ENCODE measurements at regions not wholly inside any gene's neighbourhood (a gene's known extent, or its start where the extent isn't known, plus 50 kb on each side); places are given as distances from the start of the nearest gene placed in this dataset.

DNA sequence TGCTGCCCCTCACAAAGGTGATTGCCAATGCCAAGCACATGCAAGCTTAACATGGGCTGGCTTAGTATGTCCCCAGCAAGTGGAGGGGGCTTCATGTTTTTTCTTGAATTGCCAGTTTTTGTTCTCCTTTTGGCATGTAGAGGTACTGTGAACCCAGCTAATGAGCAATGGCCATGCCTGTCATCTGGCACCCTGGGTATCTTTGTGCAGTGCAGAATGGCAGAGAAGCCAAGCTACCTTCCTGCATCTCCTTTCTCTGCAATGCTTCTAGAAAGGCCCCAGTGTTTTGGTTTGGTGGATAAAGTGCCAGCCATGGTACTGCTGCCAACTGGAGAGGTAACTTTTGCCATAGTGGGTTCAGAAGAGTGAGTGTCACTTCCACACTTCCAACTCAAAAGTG, 576.9 kb downstream of the CMPK2 start:
- TF ChIP-seq, protein P1, sequence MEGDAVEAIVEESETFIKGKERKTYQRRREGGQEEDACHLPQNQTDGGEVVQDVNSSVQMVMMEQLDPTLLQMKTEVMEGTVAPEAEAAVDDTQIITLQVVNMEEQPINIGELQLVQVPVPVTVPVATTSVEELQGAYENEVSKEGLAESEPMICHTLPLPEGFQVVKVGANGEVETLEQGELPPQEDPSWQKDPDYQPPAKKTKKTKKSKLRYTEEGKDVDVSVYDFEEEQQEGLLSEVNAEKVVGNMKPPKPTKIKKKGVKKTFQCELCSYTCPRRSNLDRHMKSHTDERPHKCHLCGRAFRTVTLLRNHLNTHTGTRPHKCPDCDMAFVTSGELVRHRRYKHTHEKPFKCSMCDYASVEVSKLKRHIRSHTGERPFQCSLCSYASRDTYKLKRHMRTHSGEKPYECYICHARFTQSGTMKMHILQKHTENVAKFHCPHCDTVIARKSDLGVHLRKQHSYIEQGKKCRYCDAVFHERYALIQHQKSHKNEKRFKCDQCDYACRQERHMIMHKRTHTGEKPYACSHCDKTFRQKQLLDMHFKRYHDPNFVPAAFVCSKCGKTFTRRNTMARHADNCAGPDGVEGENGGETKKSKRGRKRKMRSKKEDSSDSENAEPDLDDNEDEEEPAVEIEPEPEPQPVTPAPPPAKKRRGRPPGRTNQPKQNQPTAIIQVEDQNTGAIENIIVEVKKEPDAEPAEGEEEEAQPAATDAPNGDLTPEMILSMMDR (conservative IDR thresholded peaks at IDR 0.05; ENCODE audit: low read depth, low read length): no peak
- no peak for DNase-seq (ENCODE audit: low read depth)
- no peak overlapping the region for H3K4me3 ChIP-seq (ENCODE audit: low read depth, low read length)

DNA sequence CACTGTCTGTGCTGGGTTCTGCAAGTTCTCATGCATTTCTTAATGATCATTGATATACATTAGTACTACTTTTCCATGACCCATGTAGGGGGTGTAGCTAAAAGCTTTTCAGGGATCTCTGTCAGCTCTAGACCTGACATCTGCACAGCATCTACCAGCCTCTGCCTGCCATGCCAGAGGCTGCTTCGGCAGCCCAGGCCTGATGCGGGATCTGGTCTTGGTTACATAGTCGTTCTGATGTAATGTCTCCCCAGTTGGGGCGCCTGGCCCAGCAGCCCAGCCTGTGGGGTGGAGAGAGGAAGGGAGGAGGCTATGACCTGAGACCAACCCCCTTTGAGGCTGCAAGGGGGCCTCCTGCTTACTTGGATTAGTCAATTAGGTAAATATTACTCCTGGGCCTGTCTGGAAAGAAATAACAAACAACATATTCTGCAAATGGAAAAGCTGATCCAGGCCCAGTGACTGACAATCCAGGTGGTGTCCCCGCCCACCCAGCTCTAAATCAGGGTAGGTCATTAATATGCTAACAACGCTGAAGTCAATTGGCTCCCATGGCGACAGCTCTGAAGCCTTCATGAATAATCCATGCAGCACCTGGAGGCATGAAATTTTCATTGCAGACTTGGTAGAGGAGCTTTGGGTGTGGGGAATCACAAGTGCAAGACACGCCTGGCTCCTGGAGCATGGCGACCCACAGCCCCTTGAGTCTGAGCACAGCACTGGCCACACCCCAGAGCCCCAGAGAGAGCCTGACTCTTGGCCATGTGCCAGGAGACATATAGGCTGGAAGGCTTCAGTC, 575.3 kb downstream of the CMPK2 start:
- TF ChIP-seq, protein P1 (conservative IDR thresholded peaks at IDR 0.05; ENCODE audit: low read depth, low read length): no peak
- DNase-seq (ENCODE audit: low read depth): no peak
- no peak overlapping the region for H3K4me3 ChIP-seq (ENCODE audit: low read depth, low read length)

DNA sequence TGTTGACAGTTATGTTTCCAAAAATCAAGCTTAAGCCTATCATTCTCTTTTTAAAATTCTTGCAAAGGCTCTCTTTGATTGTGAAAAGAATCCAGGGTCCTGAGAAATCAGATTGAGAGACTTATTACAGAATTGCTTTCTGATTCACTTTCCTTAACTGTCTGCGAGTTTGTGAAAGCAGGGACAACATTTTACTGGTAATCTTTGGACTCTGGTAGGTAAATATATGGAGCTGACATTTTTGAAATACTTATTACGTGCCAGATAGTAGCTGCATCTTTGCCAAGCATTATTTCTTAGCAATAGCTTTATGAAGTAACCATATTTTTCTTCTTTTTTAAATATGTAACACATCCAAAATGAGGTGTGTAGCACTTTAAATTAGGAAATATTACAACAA, 570.9 kb downstream of the CMPK2 start:
- no peak overlapping the region for H3K4me3 ChIP-seq (ENCODE audit: low read depth, low read length)
- no peak for DNase-seq (ENCODE audit: low read depth)
- TF ChIP-seq, protein P1 (conservative IDR thresholded peaks at IDR 0.05; ENCODE audit: low read depth, low read length): no peak

DNA sequence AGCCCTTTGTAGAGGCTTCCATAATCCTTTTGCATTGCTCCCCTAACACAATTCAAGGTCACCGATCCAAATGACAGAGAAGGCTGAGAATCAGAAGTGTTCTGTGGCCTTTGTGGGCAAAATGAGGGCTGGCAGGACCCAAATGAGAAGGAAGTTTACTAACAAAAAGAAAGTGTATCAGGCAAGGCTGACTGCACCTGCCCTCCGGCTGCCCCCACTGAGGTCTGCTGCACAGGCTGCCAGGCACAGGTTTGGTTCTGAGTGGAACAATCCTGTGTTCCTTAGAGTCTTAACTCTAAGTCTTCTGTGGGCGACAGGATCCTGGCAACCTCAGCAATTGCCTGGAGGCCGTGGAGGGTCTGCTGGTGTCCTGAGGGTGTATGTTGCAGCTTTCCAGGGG, 568.5 kb downstream of the CMPK2 start:
- TF ChIP-seq, protein P1 (conservative IDR thresholded peaks at IDR 0.05; ENCODE audit: low read depth, low read length): no peak
- no peak overlapping the region for H3K4me3 ChIP-seq (ENCODE audit: low read depth, low read length)
- DNase-seq (ENCODE audit: low read depth): no peak

DNA sequence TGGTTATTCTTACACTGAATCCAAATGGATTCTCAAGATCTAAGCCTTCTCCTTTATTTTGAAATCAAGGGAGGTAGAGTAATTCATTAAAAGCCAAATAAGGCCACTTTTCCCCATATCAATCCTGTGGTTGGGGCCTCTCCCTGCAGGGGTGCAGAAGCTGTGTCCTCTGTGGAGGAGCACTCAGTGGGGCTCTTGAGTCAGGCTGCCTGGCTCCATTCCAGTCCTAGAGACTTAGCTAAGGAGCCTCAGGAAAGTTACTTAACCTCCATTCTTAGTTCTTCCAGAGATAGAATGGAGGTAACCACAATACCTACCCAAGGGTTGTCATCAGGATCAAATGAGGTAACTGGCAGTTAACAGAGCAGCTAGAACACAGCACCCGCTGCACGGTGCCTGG, 564.3 kb downstream of the CMPK2 start:
- DNase-seq (ENCODE audit: low read depth): peak; percentile 11
- TF ChIP-seq, protein P1 (conservative IDR thresholded peaks at IDR 0.05; ENCODE audit: low read depth, low read length): no peak
- no peak overlapping the region for H3K4me3 ChIP-seq (ENCODE audit: low read depth, low read length)

DNA sequence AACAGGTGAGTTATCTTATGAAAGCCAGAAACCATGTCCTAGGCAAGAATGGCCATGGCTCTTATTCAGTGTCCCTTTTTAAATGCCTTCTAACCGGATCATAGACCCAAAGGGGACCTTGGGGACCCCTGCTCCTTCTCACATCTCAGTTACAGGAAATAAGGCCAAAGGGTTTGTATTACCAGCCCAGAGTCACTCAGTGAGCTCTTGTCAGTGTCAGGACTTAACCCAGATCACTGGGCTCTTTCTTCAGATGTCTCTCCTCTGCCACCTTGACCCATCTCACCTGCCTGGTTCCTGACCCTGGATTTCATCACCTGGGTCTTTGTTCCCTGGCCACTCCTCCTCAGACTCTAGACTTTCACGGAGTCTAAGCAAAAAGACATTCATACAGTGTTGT, 556.7 kb downstream of the CMPK2 start:
- no peak overlapping the region for H3K4me3 ChIP-seq (ENCODE audit: low read depth, low read length)
- DNase-seq (ENCODE audit: low read depth): no peak
- TF ChIP-seq, protein P1 (conservative IDR thresholded peaks at IDR 0.05; ENCODE audit: low read depth, low read length): no peak

Measured in choroid plexus epithelial cell (primary cell).